C4-2B (cell line): ENCODE measurements at regions not wholly inside any gene's neighbourhood (a gene's known extent, or its start where the extent isn't known, plus 50 kb on each side); places are given as distances from the start of the nearest gene placed in this dataset.

Experiments
- ZFX ChIP-seq: fragments of 450-650 bp; IDR thresholded peaks from 2 replicates; pipeline ENCODE4 v1.6.1; 2017
- TF ChIP-seq, protein P1 (sequence below): fragments of 450-650 bp; conservative IDR thresholded peaks from 2 replicates; pipeline ENCODE4 v1.5.1; 2017; ENCODE audit warnings: mild to moderate bottlenecking

DNA sequence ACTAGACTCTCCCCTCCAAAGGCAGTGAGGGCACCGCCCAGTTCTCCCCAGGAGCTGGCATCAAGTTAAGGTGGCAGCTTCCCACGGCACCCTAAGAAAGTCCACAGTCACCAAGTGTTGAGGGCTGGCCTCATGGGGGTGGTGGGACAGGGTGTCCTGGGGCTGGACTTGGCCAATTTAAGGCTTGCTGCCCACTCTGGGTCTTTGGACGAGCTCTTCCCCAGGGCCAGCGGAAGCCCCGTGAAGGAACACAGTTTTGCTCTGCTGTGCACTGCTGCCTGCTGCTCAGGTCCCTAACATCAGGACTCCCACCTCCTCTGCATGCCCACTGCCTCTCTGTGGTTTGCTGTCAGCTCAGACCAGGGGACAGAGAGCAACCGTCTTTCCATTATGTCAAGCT, 57.3 kb upstream of the TMEM72 start:
- TF ChIP-seq, protein P1, sequence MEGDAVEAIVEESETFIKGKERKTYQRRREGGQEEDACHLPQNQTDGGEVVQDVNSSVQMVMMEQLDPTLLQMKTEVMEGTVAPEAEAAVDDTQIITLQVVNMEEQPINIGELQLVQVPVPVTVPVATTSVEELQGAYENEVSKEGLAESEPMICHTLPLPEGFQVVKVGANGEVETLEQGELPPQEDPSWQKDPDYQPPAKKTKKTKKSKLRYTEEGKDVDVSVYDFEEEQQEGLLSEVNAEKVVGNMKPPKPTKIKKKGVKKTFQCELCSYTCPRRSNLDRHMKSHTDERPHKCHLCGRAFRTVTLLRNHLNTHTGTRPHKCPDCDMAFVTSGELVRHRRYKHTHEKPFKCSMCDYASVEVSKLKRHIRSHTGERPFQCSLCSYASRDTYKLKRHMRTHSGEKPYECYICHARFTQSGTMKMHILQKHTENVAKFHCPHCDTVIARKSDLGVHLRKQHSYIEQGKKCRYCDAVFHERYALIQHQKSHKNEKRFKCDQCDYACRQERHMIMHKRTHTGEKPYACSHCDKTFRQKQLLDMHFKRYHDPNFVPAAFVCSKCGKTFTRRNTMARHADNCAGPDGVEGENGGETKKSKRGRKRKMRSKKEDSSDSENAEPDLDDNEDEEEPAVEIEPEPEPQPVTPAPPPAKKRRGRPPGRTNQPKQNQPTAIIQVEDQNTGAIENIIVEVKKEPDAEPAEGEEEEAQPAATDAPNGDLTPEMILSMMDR, result no peak
- no peak for TF ChIP-seq ZFX
